BE2C (cell line): ENCODE measurements at regions not wholly inside any gene's neighbourhood (a gene's known extent, or its start where the extent isn't known, plus 50 kb on each side); places are given as distances from the start of the nearest gene placed in this dataset.
"Not testable (repeated sequence)": the region's sequence is repeated elsewhere in the genome, so short reads cannot be mapped to it uniquely, and the experiment has no call there.

Experiments used
- DNase-seq: peaks from one replicate; pipeline ENCODE4 v3.0.0-alpha.2; 2020
- H3K27me3 ChIP-seq: fragments of 250-450 bp; sonication (Bioruptor Pico); 2 replicates; pipeline ENCODE4 v1.5.1; 2020; ENCODE audit warnings: mild to moderate bottlenecking
- H3K36me3 ChIP-seq: fragments of 250-450 bp; sonication (Bioruptor Pico); 2 replicates; pipeline ENCODE4 v1.5.1; 2020; ENCODE audit warnings: mild to moderate bottlenecking
- H3K4me1 ChIP-seq: fragments of 250-450 bp; sonication (Bioruptor Pico); 2 replicates; pipeline ENCODE4 v1.5.1; 2020
- H3K4me3 ChIP-seq: 2 replicates; pipeline ENCODE4 v1.5.1; 2011; ENCODE audit warnings: low read depth, low read length
- H3K9me3 ChIP-seq: fragments of 250-450 bp; sonication (Bioruptor Pico); 2 replicates; pipeline ENCODE4 v1.5.1; 2020
- CTCF ChIP-seq: IDR thresholded peaks from 2 replicates; pipeline ENCODE4 v1.5.1; 2012; ENCODE audit warnings: mild to moderate bottlenecking, low read depth, low read length

DNA sequence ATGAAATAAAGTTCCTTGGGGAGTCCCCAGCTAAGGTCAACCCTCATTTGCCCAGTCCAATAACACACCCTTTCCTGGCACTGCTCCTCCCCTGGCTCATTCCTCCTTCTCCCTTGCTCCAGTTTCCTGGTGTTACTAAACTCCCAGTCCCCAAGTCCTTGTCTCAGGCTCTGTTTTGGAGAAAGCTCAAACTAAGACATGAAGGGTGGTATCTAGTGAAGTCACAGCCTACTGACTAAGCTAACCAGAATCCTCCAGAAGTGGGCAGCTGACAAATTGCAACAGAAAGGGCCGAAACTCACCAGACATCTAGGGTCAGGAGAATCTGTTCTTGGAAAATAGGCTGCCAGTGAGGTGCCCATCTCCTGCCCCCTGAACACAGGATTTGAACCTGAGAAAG, 118.7 kb upstream of the NEK6 start:
- no peak overlapping the region for H3K4me3 ChIP-seq
- no peak for TF ChIP-seq CTCF
- no peaks in the 10 kb centered on the region for H3K4me1 ChIP-seq
- no peaks in the 10 kb centered on the region for H3K36me3 ChIP-seq
- H3K9me3 ChIP-seq: no peaks in the 10 kb centered on the region
- DNase-seq: no peak
- H3K27me3 ChIP-seq: no peaks in the 10 kb centered on the region

GRCh38 chr9:124140941-124141568, 116.7 kb upstream of the NEK6 start:
- DNase-seq: no peak

GRCh38 chr9:124144561-124145123, 113.1 kb upstream of the NEK6 start:
- H3K4me1 ChIP-seq, DNase-seq, H3K9me3 ChIP-seq, H3K36me3 ChIP-seq, H3K27me3 ChIP-seq, H3K4me3 ChIP-seq: not testable (repeated sequence)

More at GRCh38 chr9:124140941-124141568, 116.7 kb upstream of the NEK6 start:
- H3K4me3 ChIP-seq: no peak overlapping the region
- no peaks in the 10 kb centered on the region for H3K9me3 ChIP-seq
- H3K27me3 ChIP-seq: no peaks in the 10 kb centered on the region
- H3K4me1 ChIP-seq: no peaks in the 10 kb centered on the region
- no peaks in the 10 kb centered on the region for H3K36me3 ChIP-seq
- no peak for TF ChIP-seq CTCF

DNA sequence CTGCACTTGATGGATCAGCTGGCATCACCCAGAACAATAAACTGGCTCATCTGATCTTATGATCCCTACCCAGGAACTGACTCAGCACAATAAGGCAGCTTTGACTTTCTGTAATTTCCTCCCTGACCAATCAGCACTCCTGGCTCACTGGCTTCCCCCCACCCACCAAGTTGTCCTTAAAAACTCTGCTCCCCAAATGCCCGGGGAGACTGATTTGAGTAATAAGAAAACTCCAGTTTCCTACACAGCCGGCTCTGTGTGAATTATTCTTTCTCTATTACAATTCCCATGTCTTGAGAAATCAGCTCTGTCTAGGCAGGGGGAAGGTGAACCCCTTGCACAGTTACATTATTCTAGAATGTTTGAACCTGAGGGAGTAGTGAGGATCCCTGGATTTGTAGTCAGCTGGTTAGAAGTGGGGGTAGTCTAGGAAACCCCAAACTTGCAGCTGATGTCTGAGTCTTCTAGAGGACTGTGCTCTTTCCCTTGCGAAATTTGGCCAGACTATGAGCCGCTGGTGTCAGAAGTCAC, 111.7 kb upstream of the NEK6 start:
- H3K36me3 ChIP-seq: no peaks in the 10 kb centered on the region
- no peak overlapping the region for H3K4me3 ChIP-seq
- DNase-seq: no peak
- H3K9me3 ChIP-seq: no peaks in the 10 kb centered on the region
- TF ChIP-seq CTCF: no peak
- no peaks in the 10 kb centered on the region for H3K4me1 ChIP-seq
- peaks cover 7% of the 10 kb centered on the region; the same call in 1 of the 2 replicates for H3K27me3 ChIP-seq

DNA sequence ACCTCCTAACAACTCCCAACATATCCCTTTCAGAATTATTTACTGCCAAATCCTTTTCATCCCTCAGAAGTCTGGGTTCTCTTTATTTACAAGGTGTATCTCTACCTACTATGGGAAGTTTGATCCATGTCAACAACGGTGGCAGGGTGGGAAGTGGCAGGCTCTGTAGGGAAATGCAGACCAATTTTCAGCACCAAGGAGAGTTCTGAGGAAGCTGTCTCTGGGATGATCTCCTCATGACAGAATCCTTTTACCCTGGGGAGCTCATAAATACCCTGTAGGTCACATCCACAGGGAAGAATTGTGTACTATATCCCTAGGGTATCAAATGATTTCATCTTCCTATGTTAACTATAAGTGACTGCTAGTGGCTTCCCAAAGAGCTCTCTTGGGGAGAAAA, 107.8 kb upstream of the NEK6 start:
- Histone ChIP-seq H3K9me3 (no peaks in the 10 kb centered on the region), H3K36me3 (no peaks in the 10 kb centered on the region), H3K4me1 (no peaks in the 10 kb centered on the region), H3K27me3 (peaks cover 10% of the 10 kb centered on the region), H3K4me3 (no peak overlapping the region)
- no peak for TF ChIP-seq CTCF
- no peak for DNase-seq

GRCh38 chr9:124163760-124164255, 93.9 kb upstream of the NEK6 start:
- no peaks in the 10 kb centered on the region for H3K4me1 ChIP-seq
- no peaks in the 10 kb centered on the region for H3K9me3 ChIP-seq
- no peak for TF ChIP-seq CTCF
- no peak for DNase-seq
- H3K27me3 ChIP-seq: peaks cover 26% of the 10 kb centered on the region
- no peaks in the 10 kb centered on the region for H3K36me3 ChIP-seq
- no peak overlapping the region for H3K4me3 ChIP-seq
